OCI-LY1 (cell line): ENCODE measurements at regions not wholly inside any gene's neighbourhood (a gene's known extent, or its start where the extent isn't known, plus 50 kb on each side); places are given as distances from the start of the nearest gene placed in this dataset.

Source experiments
- H2AFZ ChIP-seq: fragments of 200-600 bp; sonication (generic), shearing (Covaris generic); 2 replicates; pipeline ENCODE4 v1.6.0; 2014; ENCODE audit warnings: antibody characterized with exemption, mild to moderate bottlenecking, low read length
- H3F3A ChIP-seq: fragments of 200-600 bp; sonication (generic), shearing (Covaris generic); 2 replicates; pipeline ENCODE4 v1.6.0; 2014; ENCODE audit warnings: mild to moderate bottlenecking, antibody characterized with exemption, low read length, moderate library complexity; ENCODE audit not compliant: insufficient read depth
- H3K27ac ChIP-seq: fragments of 200-600 bp; sonication (generic); 2 replicates; pipeline ENCODE4 v1.5.1; 2014; ENCODE audit warnings: low read length, mixed run types, mild to moderate bottlenecking, low read depth; ENCODE audit not compliant: poor library complexity, severe bottlenecking
- H3K27me3 ChIP-seq: fragments of 200-600 bp; sonication (generic); 2 replicates; pipeline ENCODE4 v1.6.0; 2014; ENCODE audit warnings: antibody characterized with exemption, mild to moderate bottlenecking, low read length, moderate library complexity; ENCODE audit not compliant: insufficient read depth
- H3K36me3 ChIP-seq: fragments of 200-600 bp; sonication (generic); 2 replicates; pipeline ENCODE4 v1.6.1; 2014; ENCODE audit warnings: mild to moderate bottlenecking, antibody characterized with exemption, low read length, moderate library complexity, mixed read lengths; ENCODE audit not compliant: insufficient read depth
- H3K4me1 ChIP-seq: fragments of 200-600 bp; sonication (generic); 2 replicates; pipeline ENCODE4 v1.5.1; 2014; ENCODE audit warnings: mild to moderate bottlenecking, low read length, moderate library complexity; ENCODE audit not compliant: insufficient read depth, severe bottlenecking
- H3K4me2 ChIP-seq: fragments of 200-600 bp; sonication (generic), shearing (Covaris generic); 2 replicates; pipeline ENCODE4 v1.6.1; 2014; ENCODE audit warnings: low read length
- H3K4me3 ChIP-seq: fragments of 200-600 bp; sonication (generic); 2 replicates; pipeline ENCODE4 v1.5.1; 2014; ENCODE audit warnings: low read length, low read depth, mild to moderate bottlenecking, mixed read lengths; ENCODE audit not compliant: poor library complexity, severe bottlenecking
- H3K79me2 ChIP-seq: fragments of 200-600 bp; shearing (Covaris generic); 2 replicates; pipeline ENCODE4 v1.6.1; 2016; ENCODE audit warnings: mixed run types, low read length, mixed read lengths; ENCODE audit not compliant: insufficient read depth
- H3K9ac ChIP-seq: fragments of 200-600 bp; sonication (generic), shearing (Covaris generic); 2 replicates; pipeline ENCODE4 v1.6.1; 2014; ENCODE audit warnings: mild to moderate bottlenecking, low read length, mixed read lengths
- H3K9me2 ChIP-seq: fragments of 200-600 bp; sonication (generic), shearing (Covaris generic); 2 replicates; pipeline ENCODE4 v1.6.1; 2014; ENCODE audit warnings: low read depth, mild to moderate bottlenecking, low read length, mixed read lengths
- H3K9me3 ChIP-seq: fragments of 200-600 bp; shearing (Covaris generic); 2 replicates; pipeline ENCODE4 v1.6.1; 2014; ENCODE audit warnings: low read length, mixed read lengths
- H4K20me1 ChIP-seq: fragments of 200-600 bp; sonication (generic), shearing (Covaris generic); 2 replicates; pipeline ENCODE4 v1.6.0; 2016; ENCODE audit warnings: mild to moderate bottlenecking, low read length; ENCODE audit not compliant: insufficient read depth
- CTCF ChIP-seq: fragments of 200-600 bp; sonication (generic), shearing (Covaris generic); IDR thresholded peaks from 2 replicates; pipeline ENCODE4 v1.5.1; 2017; ENCODE audit warnings: mild to moderate bottlenecking, antibody characterized with exemption, low read length, moderate library complexity, mixed read lengths
- EZH2 ChIP-seq: fragments of 200-600 bp; sonication (generic), shearing (Covaris generic); IDR thresholded peaks from 2 replicates; pipeline ENCODE4 v1.8.0; 2017; ENCODE audit warnings: borderline replicate concordance, mixed run types, mild to moderate bottlenecking, antibody characterized with exemption, low read length, moderate library complexity, mixed read lengths

DNA sequence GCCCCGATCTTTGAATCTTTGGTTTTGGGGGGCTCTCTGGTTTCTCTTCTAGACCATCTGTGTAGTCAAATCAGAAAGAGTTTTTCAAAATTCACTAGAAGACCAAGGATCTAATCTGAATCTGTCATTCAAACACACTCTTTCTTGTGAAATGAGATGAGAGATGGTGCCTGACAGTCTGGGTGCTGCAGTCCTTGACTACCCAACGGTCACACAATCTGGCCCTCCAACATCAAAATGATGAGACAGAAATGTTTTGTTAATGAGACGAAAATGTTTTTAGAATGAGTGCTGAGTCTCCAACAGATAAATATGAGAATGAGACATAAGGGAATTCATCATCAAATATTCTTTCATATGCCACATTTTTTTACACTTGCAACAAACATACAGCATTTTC is 695.7 kb upstream of the USP15 start:
- no peak overlapping the region for H3K4me2 ChIP-seq
- H3K4me3 ChIP-seq: no peak overlapping the region
- H3K9me3 ChIP-seq: no peaks in the 10 kb centered on the region
- no peaks in the 10 kb centered on the region for H4K20me1 ChIP-seq
- H3K9ac ChIP-seq: no peak overlapping the region
- no peaks in the 10 kb centered on the region for H3K27me3 ChIP-seq
- no peak overlapping the region for H3K27ac ChIP-seq
- no peaks in the 10 kb centered on the region for H3K36me3 ChIP-seq
- H3F3A ChIP-seq: no peaks in the 10 kb centered on the region
- no peak for TF ChIP-seq CTCF
- no peak for TF ChIP-seq EZH2
- H3K9me2 ChIP-seq: no peaks in the 10 kb centered on the region
- H3K4me1 ChIP-seq: no peaks in the 10 kb centered on the region
- no peaks in the 10 kb centered on the region for H3K79me2 ChIP-seq
- H2AFZ ChIP-seq: no peak overlapping the region

DNA sequence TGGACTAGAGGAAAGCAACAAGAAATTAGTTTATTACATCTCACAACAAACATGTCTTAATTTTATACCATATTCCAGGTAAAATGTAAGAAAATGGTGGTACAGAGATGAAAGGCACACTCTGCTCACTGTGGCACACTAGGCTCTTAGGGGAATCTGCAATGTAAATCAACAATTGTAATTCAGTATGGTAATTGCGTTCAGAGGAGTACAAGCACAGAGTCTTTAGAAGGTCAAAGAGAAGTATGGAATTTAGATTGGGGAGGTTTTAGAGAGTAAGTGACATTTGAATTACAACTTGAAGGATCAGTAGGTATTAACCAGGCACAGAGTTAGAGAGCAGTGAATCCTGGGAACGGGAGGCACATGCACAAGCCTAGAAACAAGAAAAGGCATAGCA is 694.0 kb upstream of the USP15 start:
- Histone ChIP-seq H3F3A (no peaks in the 10 kb centered on the region), H3K9ac (no peak overlapping the region), H3K36me3 (no peaks in the 10 kb centered on the region), H2AFZ (no peak overlapping the region), H3K4me3 (no peak overlapping the region), H3K27me3 (no peaks in the 10 kb centered on the region), H3K9me2 (no peaks in the 10 kb centered on the region), H3K4me1 (no peaks in the 10 kb centered on the region), H3K27ac (no peak overlapping the region), H3K79me2 (no peaks in the 10 kb centered on the region), H4K20me1 (no peaks in the 10 kb centered on the region), H3K9me3 (no peaks in the 10 kb centered on the region), H3K4me2 (no peak overlapping the region)
- TF ChIP-seq EZH2 (no peak), CTCF (no peak)

- no peaks in the 10 kb centered on the region for H4K20me1 ChIP-seq
- no peaks in the 10 kb centered on the region for H3K9me2 ChIP-seq
- no peak overlapping the region for H3K4me3 ChIP-seq
- H3K36me3 ChIP-seq: no peaks in the 10 kb centered on the region
- H3K4me2 ChIP-seq: no peak overlapping the region
- no peaks in the 10 kb centered on the region for H3K9me3 ChIP-seq
- no peaks in the 10 kb centered on the region for H3K4me1 ChIP-seq
- no peak overlapping the region for H3K9ac ChIP-seq
- H3K27me3 ChIP-seq: no peaks in the 10 kb centered on the region
- TF ChIP-seq CTCF (no peak), EZH2 (no peak)
- H2AFZ ChIP-seq: no peak overlapping the region
- no peaks in the 10 kb centered on the region for H3K79me2 ChIP-seq
- H3K27ac ChIP-seq: no peak overlapping the region
- no peaks in the 10 kb centered on the region for H3F3A ChIP-seq
These were observed 685.9 kb upstream of the USP15 start for GRCh38 chr12:61574339-61574738.
